Panc1 (cell line): ENCODE measurements at regions not wholly inside any gene's neighbourhood (a gene's known extent, or its start where the extent isn't known, plus 50 kb on each side); places are given as distances from the start of the nearest gene placed in this dataset.

Source experiments
- ATAC-seq: fragments of 200-7000 bp; cut with Tn5 transposase; 2 replicates; pipeline ENCODE4 v1.9.1; 2020; ENCODE audit warnings: mild to moderate bottlenecking, moderate library complexity
- BruUV-seq: library from RNA; stranded (reverse); fragments of 400-500 nt; replicated peaks from 2 replicates; lab custom pipeline; 2021; lab: Mats Ljungman, UMichigan
- CTCF ChIA-PET: fragments of 300-600 bp; sonication (Branson Sonifier 250); formaldehyde crosslinking; loops from one replicate; lab custom pipeline; 2022; ENCODE audit warnings: antibody characterized with exemption; lab: Charles Lee
- POLR2A ChIA-PET: fragments of 300-600 bp; sonication (Branson Sonifier 250); formaldehyde crosslinking; loops from one replicate; lab custom pipeline; 2022; ENCODE audit warnings: antibody characterized with exemption; lab: Charles Lee
- DNase-seq: peaks from one replicate; pipeline ENCODE4 v3.0.0-alpha.2; 2010; ENCODE audit warnings: low read depth, low spot score
- H3K27ac ChIP-seq: 2 replicates; pipeline ENCODE4 v1.5.1; 2011; ENCODE audit warnings: mild to moderate bottlenecking, low read length, inconsistent platforms
- H3K27me3 ChIP-seq: fragments of 200-500 bp; sonication (Bioruptor generic); 2 replicates; pipeline ENCODE4 v1.6.0; 2014; ENCODE audit warnings: low read length, inconsistent platforms; ENCODE audit not compliant: control insufficient read depth, insufficient read depth
- H3K36me3 ChIP-seq: fragments of 200-500 bp; sonication (Bioruptor generic); 2 replicates; pipeline ENCODE4 v1.5.1; 2014; ENCODE audit warnings: inconsistent platforms, mild to moderate bottlenecking, low read length, moderate library complexity; ENCODE audit not compliant: control insufficient read depth, insufficient read depth
- H3K4me1 ChIP-seq: 2 replicates; pipeline ENCODE4 v1.5.1; 2011; ENCODE audit warnings: inconsistent platforms, mild to moderate bottlenecking, low read length, moderate library complexity; ENCODE audit not compliant: control insufficient read depth, insufficient read depth
- H3K4me3 ChIP-seq, 2 experiments: 2 replicates each; pipeline ENCODE4 v1.5.1; 2011 to 2012; ENCODE audit warnings: low read depth in 2 of 2, low read length in 2 of 2, mild to moderate bottlenecking in 2 of 2, inconsistent platforms in 1 of 2, moderate library complexity in 1 of 2
- H3K9me3 ChIP-seq: fragments of 200-500 bp; sonication (Bioruptor generic); 2 replicates; pipeline ENCODE4 v1.5.1; 2014; ENCODE audit warnings: low read depth, mild to moderate bottlenecking, inconsistent platforms, low read length, moderate library complexity; ENCODE audit not compliant: control insufficient read depth, insufficient read depth
- POLR2AphosphoS5 ChIP-seq: IDR thresholded peaks from 2 replicates; pipeline ENCODE4 v1.6.1; 2012; ENCODE audit warnings: mild to moderate bottlenecking, low read depth, low read length, moderate library complexity
- SIN3A ChIP-seq: IDR thresholded peaks from 2 replicates; pipeline ENCODE4 v1.6.1; 2012; ENCODE audit warnings: low read depth, mild to moderate bottlenecking, low read length, moderate library complexity, borderline replicate concordance; ENCODE audit not compliant: insufficient read depth
- TCF7L2 ChIP-seq: IDR thresholded peaks from 2 replicates; pipeline ENCODE4 v1.6.1; 2011; ENCODE audit warnings: mild to moderate bottlenecking, low read depth, low read length, inconsistent platforms
- in situ Hi-C: cut with HindIII; loops from 2 replicates; pipeline ENCODE4 v1.10.0; 2016; ENCODE audit warnings: low sequenced_read_pairs, low pct_unique_long_range_greater_than_20kb
- intact Hi-C: fragments of 100-400 bp; cut with micrococcal nuclease; formaldehyde crosslinking; loops from one replicate; pipeline ENCODE4 v1.10.0; 2022; ENCODE audit not compliant: unreplicated experiment
- TF ChIP-seq, protein P1 (sequence below), 2 experiments: IDR thresholded peaks; 2 replicates each; pipeline ENCODE4 v1.6.1; 2011 to 2012; ENCODE audit warnings: low read depth in 2 of 2, control low read depth in 1 of 2, low read length in 1 of 2, mild to moderate bottlenecking in 1 of 2, moderate library complexity in 1 of 2; ENCODE audit not compliant: insufficient read depth in 1 of 2
- TF ChIP-seq, protein P2 (sequence below): fragments of 450-650 bp; IDR thresholded peaks from 2 replicates; pipeline ENCODE4 v1.5.1; 2017; ENCODE audit warnings: mild to moderate bottlenecking

- no peaks in the 10 kb centered on the region for H3K36me3 ChIP-seq
- no peaks in the 10 kb centered on the region; the same call in 1 of the 2 replicates for H3K27me3 ChIP-seq
- H3K4me1 ChIP-seq: no peaks in the 10 kb centered on the region
- H3K4me3 ChIP-seq: no peak overlapping the region
- ChIA-PET CTCF (no interaction called here), POLR2A (no interaction called here)
- H3K9me3 ChIP-seq: no peaks in the 10 kb centered on the region
- in situ Hi-C loops (no loop called here), intact Hi-C loops (no loop called here)
- ATAC-seq (no peak), DNase-seq (no peak)
- TF ChIP-seq, protein P1, sequence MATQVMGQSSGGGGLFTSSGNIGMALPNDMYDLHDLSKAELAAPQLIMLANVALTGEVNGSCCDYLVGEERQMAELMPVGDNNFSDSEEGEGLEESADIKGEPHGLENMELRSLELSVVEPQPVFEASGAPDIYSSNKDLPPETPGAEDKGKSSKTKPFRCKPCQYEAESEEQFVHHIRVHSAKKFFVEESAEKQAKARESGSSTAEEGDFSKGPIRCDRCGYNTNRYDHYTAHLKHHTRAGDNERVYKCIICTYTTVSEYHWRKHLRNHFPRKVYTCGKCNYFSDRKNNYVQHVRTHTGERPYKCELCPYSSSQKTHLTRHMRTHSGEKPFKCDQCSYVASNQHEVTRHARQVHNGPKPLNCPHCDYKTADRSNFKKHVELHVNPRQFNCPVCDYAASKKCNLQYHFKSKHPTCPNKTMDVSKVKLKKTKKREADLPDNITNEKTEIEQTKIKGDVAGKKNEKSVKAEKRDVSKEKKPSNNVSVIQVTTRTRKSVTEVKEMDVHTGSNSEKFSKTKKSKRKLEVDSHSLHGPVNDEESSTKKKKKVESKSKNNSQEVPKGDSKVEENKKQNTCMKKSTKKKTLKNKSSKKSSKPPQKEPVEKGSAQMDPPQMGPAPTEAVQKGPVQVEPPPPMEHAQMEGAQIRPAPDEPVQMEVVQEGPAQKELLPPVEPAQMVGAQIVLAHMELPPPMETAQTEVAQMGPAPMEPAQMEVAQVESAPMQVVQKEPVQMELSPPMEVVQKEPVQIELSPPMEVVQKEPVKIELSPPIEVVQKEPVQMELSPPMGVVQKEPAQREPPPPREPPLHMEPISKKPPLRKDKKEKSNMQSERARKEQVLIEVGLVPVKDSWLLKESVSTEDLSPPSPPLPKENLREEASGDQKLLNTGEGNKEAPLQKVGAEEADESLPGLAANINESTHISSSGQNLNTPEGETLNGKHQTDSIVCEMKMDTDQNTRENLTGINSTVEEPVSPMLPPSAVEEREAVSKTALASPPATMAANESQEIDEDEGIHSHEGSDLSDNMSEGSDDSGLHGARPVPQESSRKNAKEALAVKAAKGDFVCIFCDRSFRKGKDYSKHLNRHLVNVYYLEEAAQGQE (IDR thresholded peaks at IDR 0.05; ENCODE audit: insufficient read depth in 1 of 2, low read depth in 2 of 2, low read length in 1 of 2): no peak
- no peak for TF ChIP-seq TCF7L2
- no TSS peak for BruUV-seq
- no peak overlapping the region for H3K27ac ChIP-seq
Measured at GRCh38 chr2:121046335-121046734, 238.7 kb downstream of the TFCP2L1 start.

- Histone ChIP-seq H3K27ac (no peak overlapping the region), H3K4me3 (no peak overlapping the region), H3K36me3 (no peaks in the 10 kb centered on the region), H3K9me3 (no peaks in the 10 kb centered on the region), H3K27me3 (no peaks in the 10 kb centered on the region), H3K4me1 (no peaks in the 10 kb centered on the region)
- no peak for DNase-seq
- BruUV-seq: no TSS peak
- ChIA-PET CTCF (no interaction called here), POLR2A (no interaction called here)
- in situ Hi-C loops (no loop called here), intact Hi-C loops (no loop called here)
- no peak for ATAC-seq
- no peak for TF ChIP-seq TCF7L2
- TF ChIP-seq, protein P1 (IDR thresholded peaks at IDR 0.05; ENCODE audit: insufficient read depth in 1 of 2, low read depth in 2 of 2, low read length in 1 of 2): no peak
- TF ChIP-seq POLR2AphosphoS5: no peak
- TF ChIP-seq, protein P2, sequence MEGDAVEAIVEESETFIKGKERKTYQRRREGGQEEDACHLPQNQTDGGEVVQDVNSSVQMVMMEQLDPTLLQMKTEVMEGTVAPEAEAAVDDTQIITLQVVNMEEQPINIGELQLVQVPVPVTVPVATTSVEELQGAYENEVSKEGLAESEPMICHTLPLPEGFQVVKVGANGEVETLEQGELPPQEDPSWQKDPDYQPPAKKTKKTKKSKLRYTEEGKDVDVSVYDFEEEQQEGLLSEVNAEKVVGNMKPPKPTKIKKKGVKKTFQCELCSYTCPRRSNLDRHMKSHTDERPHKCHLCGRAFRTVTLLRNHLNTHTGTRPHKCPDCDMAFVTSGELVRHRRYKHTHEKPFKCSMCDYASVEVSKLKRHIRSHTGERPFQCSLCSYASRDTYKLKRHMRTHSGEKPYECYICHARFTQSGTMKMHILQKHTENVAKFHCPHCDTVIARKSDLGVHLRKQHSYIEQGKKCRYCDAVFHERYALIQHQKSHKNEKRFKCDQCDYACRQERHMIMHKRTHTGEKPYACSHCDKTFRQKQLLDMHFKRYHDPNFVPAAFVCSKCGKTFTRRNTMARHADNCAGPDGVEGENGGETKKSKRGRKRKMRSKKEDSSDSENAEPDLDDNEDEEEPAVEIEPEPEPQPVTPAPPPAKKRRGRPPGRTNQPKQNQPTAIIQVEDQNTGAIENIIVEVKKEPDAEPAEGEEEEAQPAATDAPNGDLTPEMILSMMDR: no peak
- no peak for TF ChIP-seq SIN3A
Measured at GRCh38 chr2:121047383-121047782, 237.6 kb downstream of the TFCP2L1 start.
